Loucy (cell line): ENCODE measurements at regions not wholly inside any gene's neighbourhood (a gene's known extent, or its start where the extent isn't known, plus 50 kb on each side); places are given as distances from the start of the nearest gene placed in this dataset.

ENCODE experiments used
- CTCF ChIP-seq: fragments of 200-600 bp; sonication (generic); conservative IDR thresholded peaks from 2 replicates; pipeline ENCODE4 v1.5.1; 2014; ENCODE audit warnings: mild to moderate bottlenecking, antibody characterized with exemption, low read length
- EZH2phosphoT487 ChIP-seq: fragments of 200-600 bp; IDR thresholded peaks from 2 replicates; pipeline ENCODE4 v1.6.1; 2018; ENCODE audit warnings: antibody characterized with exemption, mild to moderate bottlenecking, moderate library complexity, borderline replicate concordance

GRCh38 chr17:53391197-53391596 is 431.5 kb upstream of the KIF2B start:
- TF ChIP-seq CTCF (no peak), EZH2phosphoT487 (no peak)
